ENCODE measurements at regions not wholly inside any gene's neighbourhood (a gene's known extent, or its start where the extent isn't known, plus 50 kb on each side); places are given as distances from the start of the nearest gene placed in this dataset.

DNA sequence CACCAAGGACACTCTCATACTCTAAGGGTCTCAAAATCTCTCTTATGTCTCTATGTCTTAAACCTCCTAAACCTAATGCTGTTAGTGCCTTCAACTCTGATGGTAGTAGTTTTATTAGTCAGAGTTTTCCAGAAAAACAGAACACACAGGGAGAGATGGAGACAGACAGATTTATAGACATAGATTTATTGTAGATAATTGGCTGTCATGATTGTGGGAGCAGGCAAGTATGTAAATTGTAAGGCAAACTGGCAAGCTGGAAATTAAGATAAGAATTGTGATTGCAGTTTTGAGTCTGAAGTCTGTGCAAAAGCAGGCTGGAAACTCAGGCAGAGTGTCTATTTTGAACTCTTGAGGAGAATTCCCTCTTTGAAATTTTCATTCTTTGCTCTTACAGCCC is 96.3 kb upstream of the ROBO1 start:
- H3K4me3 ChIP-seq, result no peak overlapping the region
- no peak overlapping the region for H3K4me2 ChIP-seq (ENCODE audit: insufficient read depth, low read length)
- no peaks in the 10 kb centered on the region for H3K79me2 ChIP-seq (ENCODE audit: control insufficient read depth, insufficient read depth, low read length)
- H3K27ac ChIP-seq (ENCODE audit: extremely low read depth, low read depth, low read length), result no peak overlapping the region
- DNase-seq (ENCODE audit: extremely low read depth in 1 of 4, low spot score in 3 of 4) (no peak), FAIRE-seq (no peak), ATAC-seq (no peak)
- ChIA-PET CTCF (ENCODE audit: low intra/inter-chr PET ratio) (no interaction called here), POLR2A (no interaction called here)
- no peaks in the 10 kb centered on the region for H3K36me3 ChIP-seq (ENCODE audit: control insufficient read depth, insufficient read depth, low read length)
- H3K9me1 ChIP-seq (ENCODE audit: control insufficient read depth, insufficient read depth, low read length), result no peaks in the 10 kb centered on the region
- no peaks in the 10 kb centered on the region for H4K20me1 ChIP-seq (replicated peaks; ENCODE audit: control insufficient read depth, insufficient read depth, low read length)
- H2AFZ ChIP-seq (ENCODE audit: low read depth, low read length), result no peak overlapping the region
- intact Hi-C loops (cut with micrococcal nuclease) (no loop called here), in situ Hi-C loops (cut with MboI) (no loop called here)
- H3K9ac ChIP-seq (ENCODE audit: insufficient read depth in 1 of 2, low read depth in 2 of 2, low read length in 2 of 2), result no peak overlapping the region
- H3K27me3 ChIP-seq (ENCODE audit: control insufficient read depth in 2 of 2, insufficient read depth in 2 of 2, low read length in 2 of 2), result no peaks in the 10 kb centered on the region
- no TSS peak for BruUV-seq (replicated peaks)
- H3K9me3 ChIP-seq (replicated peaks; ENCODE audit: control insufficient read depth, insufficient read depth, low read depth, low read length), result no peaks in the 10 kb centered on the region
- no peaks in the 10 kb centered on the region for H3K4me1 ChIP-seq (replicated peaks in 1 of 2; ENCODE audit: control insufficient read depth in 2 of 2, insufficient read depth in 2 of 2, low read length in 2 of 2)
- TF ChIP-seq ELF2 (CRISPR knock-in tag; IDR thresholded peaks at IDR 0.05) (no peak), MTA2 (IDR thresholded peaks at IDR 0.05; ENCODE audit: low read depth) (no peak), GABPA (tag; conservative IDR thresholded peaks at IDR 0.05; ENCODE audit: low read depth) (no peak), RBFOX2 (IDR thresholded peaks at IDR 0.05; ENCODE audit: low read depth, low read length) (no peak)
- TF ChIP-seq, protein P1, sequence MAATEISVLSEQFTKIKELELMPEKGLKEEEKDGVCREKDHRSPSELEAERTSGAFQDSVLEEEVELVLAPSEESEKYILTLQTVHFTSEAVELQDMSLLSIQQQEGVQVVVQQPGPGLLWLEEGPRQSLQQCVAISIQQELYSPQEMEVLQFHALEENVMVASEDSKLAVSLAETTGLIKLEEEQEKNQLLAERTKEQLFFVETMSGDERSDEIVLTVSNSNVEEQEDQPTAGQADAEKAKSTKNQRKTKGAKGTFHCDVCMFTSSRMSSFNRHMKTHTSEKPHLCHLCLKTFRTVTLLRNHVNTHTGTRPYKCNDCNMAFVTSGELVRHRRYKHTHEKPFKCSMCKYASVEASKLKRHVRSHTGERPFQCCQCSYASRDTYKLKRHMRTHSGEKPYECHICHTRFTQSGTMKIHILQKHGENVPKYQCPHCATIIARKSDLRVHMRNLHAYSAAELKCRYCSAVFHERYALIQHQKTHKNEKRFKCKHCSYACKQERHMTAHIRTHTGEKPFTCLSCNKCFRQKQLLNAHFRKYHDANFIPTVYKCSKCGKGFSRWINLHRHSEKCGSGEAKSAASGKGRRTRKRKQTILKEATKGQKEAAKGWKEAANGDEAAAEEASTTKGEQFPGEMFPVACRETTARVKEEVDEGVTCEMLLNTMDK (IDR thresholded peaks at IDR 0.05; ENCODE audit: borderline replicate concordance, insufficient read depth, low read depth, low read length, poor library complexity, severe bottlenecking), result no peak
- TF ChIP-seq, protein P2, sequence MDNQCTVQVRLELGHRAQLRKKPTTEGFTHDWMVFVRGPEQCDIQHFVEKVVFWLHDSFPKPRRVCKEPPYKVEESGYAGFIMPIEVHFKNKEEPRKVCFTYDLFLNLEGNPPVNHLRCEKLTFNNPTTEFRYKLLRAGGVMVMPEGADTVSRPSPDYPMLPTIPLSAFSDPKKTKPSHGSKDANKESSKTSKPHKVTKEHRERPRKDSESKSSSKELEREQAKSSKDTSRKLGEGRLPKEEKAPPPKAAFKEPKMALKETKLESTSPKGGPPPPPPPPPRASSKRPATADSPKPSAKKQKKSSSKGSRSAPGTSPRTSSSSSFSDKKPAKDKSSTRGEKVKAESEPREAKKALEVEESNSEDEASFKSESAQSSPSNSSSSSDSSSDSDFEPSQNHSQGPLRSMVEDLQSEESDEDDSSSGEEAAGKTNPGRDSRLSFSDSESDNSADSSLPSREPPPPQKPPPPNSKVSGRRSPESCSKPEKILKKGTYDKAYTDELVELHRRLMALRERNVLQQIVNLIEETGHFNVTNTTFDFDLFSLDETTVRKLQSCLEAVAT (IDR thresholded peaks at IDR 0.05), result no peak
- TF ChIP-seq, protein P3, sequence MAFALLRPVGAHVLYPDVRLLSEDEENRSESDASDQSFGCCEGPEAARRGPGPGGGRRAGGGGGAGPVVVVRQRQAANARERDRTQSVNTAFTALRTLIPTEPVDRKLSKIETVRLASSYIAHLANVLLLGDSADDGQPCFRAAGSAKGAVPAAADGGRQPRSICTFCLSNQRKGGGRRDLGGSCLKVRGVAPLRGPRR (CRISPR knock-in tag; IDR thresholded peaks at IDR 0.05), result no peak

All from K562 (cell line).